ENCODE measurements at regions not wholly inside any gene's neighbourhood (a gene's known extent, or its start where the extent isn't known, plus 50 kb on each side); places are given as distances from the start of the nearest gene placed in this dataset.

DNA sequence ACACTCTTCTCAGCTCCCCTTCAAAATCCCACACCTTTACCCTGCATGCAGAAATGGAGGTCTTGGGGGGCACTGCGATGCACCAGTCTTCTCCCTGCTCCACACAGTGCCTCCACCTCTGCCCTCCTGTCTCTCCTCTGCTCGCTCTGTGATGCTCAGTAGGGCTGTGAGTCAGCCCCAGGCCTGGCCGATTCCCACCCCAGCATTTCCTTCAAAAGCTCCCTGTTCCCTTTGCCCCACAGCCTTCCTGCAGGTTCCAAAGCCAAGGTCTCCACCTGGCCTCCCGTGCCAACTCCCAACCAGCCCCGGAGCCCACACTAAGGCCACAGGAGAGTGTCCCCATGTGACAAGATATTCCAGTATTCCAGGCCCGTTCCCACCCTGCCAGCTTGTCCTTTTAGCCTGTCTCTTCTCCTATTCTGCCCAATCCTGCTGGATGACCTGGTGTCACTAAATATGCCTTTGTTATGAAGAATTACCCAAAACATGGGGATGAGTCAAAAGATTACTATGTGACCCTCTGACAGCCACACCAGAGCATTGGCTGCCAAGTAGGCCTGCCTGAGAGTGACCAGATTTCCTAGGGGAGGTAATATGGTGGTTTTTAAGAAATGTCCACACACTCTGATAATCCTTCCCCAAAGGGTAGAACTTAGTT, 118.9 kb upstream of the NXT1 start:
- no peak for DNase-seq (ENCODE audit: low spot score)

GRCh38 chr20:23230766-23231385, 119.7 kb upstream of the NXT1 start:
- DNase-seq (ENCODE audit: low spot score): no peak

GRCh38 chr20:23229989-23230388, 120.6 kb upstream of the NXT1 start:
- DNase-seq (ENCODE audit: low spot score): no peak

GRCh38 chr20:23228912-23229311, 121.7 kb upstream of the NXT1 start:
- DNase-seq (ENCODE audit: low spot score): no peak

- DNase-seq (ENCODE audit: low spot score): no peak
Measured at GRCh38 chr20:23227976-23228375, 122.6 kb upstream of the NXT1 start.

DNA sequence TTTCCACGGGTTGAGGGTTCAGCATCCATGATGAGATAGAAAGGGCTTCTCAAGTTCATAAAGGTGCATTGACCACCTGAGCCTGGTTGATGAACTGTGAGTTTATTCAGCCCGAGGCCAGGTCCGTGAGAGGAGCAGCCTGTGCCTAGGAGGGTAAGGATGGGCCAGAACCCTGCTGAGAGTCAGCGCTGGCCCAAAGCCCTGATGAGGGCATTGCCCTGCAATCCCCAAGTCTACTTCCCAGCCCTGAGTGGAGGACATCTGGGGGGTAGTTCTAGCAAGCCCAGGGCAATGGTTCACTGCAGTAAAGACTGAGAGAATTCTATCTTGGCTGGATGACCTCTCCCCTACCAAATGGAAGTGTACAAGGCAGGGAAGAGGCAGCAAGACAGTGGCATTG, 123.3 kb upstream of the NXT1 start:
- DNase-seq (ENCODE audit: low spot score): no peak

DNA sequence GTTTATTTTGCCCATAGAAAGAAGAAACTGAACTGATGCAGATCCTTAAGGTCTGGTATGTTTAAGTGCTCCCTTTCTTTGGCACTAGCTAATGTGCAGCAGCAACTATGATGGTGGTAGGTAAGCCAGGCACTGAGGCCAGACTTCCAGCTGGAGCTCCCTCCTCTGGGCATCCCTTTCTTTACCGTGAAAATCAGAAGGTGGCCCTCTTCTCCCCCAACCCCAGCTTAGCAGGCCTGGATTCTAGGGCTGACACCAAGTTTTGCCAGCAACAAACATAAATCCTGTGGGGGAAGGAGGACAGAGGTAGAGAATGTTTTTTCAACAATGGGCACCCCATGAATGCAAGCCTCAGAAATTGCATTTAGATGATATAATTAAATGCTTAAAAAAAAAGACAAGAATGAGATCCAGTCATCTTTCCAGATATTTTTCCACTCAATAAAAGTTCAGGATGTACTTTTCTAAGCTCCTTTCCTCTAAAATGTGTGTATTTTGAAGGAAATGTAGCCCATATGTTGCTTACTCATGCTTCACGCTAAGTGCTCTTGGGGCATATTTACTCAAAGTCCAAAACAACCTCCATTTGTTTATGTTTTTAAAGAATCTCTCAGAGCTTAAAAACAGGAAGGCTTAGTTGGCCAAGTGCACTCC, 123.9 kb upstream of the NXT1 start:
- no peak for DNase-seq (ENCODE audit: low spot score)

- no peak for DNase-seq (ENCODE audit: low spot score)
Measured at GRCh38 chr20:23225407-23226060, 125.1 kb upstream of the NXT1 start.

GRCh38 chr20:23224806-23225205, 125.8 kb upstream of the NXT1 start:
- no peak for DNase-seq (ENCODE audit: low spot score)

DNA sequence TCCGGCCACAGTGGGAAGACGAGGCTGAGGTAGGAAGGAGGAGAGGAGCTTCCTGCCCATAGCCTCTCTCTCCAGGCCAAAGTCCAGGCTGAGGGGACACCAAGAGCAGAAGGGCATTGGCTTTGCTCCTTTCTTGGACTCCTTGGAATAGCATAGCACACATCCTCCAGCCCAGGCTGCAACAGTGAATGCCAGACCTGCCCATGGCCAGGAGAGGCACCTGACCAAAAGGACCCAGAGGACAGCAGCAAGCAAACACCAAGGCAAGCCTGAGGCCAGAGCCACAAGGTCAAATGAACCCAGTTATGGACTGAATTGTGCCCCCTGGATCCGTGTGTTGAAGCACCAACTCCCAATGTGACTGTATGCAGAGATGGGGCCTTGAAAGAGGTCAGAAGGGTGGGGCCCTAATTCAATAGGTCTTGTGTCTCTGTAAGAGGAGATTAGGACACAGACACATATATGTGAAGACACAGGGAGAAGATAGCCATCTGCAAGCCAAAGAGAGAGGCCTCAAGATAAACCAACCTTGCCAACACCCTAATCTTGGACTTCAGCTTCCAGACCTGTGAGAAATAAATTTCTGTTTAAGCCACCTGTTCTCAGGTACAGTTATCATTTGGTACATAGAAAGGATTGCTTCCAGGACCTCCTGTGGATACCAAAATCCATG, 126.5 kb upstream of the NXT1 start:
- no peak for DNase-seq (ENCODE audit: low spot score)

DNA sequence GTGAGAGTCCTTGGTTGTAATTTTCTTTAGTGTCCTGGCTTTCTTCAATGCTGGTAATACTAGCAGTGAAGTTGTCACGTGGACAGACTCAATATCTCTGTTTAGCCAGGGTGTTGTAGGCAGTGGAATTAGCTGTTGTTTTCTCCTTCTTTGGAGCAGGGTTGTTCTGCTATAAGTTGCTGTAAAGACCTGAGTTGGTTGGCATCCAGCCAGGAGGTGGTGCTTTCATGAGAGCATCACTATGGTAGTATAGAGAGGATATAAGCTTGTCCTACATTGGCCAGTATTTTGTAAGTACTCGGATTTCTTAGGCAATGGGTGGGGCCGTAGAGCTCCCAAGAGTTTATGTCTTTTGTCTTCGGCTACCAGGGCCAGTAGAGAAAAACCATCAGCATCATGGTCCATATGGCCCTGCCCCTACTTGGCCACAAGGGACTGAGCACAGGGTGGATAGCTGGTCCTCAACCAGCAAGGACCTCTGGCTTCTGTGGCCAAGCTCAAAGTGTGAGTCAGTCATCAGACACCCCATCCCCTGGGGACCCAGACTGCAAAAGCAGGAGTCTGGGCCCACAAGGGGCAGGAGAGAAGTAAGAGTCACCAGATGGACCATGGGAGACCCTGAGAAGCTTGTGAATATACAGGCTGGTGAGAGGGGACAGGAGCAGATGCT, 127.9 kb upstream of the NXT1 start:
- no peak for DNase-seq (ENCODE audit: low spot score)

DNA sequence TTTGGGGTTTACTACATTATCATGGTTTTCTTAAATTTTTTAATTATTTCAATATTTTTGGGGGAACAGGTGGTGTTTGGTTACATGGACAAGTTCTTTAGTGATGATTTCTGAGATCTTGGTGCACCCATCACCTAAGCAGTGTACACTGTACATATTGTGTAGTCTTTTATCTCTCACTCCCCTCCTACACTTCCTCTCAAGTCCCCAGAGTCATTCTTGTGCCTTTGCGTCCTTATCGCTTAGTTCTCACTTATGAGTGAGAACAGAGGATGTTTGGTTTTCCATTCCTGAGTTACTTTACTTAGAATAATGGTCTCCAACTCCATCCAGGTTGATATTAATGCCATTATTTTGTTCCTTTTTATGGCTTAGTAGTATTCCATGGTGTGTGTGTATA, 130.9 kb upstream of the CD93 start:
- no peak for DNase-seq (ENCODE audit: low spot score)

- no peak for DNase-seq (ENCODE audit: low spot score)
Measured at GRCh38 chr20:23215344-23215995, 129.3 kb upstream of the CD93 start.

- DNase-seq (ENCODE audit: low spot score): no peak
Measured at GRCh38 chr20:23214903-23215302, 128.8 kb upstream of the CD93 start.

GRCh38 chr20:23212464-23212995, 126.4 kb upstream of the CD93 start:
- no peak for DNase-seq (ENCODE audit: low spot score)

DNA sequence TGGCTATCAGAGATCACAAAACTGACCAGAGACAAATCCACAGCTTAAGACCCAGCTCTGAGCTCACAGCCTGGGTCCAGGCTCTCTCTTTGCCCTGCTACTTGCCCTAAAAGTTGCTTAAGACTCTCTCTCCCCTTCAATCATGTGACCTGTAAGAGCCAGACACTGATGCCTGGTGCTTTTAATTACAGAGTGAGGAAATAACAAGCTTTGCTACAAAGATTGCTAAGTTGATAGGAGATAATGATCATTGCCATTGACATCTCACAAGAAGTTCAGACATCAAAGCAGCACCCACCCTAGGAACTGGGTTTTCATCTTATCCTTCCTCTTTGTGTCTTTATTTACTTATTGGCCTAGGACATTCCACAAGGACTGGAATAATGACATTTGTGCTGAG, 125.9 kb upstream of the CD93 start:
- DNase-seq (ENCODE audit: low spot score): no peak

DNA sequence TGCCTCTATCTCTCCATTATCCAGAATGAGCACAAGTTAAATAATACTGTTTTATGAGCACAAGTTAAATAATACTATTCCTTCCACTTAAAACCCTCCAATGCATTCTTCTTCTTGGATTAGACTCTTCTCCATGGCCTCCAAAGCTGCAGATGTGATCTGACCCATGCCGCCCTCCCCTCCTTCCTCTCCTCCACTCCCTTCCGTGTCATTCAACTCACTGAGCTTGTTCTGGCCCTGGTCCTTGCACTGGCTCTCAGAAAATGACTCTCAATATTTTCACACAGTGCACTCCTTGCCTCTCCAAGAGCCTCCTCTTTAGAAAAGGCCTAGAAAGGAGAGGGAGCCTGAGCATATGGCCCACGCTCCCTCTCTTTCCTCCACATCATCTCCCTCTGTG, 125.0 kb upstream of the CD93 start:
- no peak for DNase-seq (ENCODE audit: low spot score)

GRCh38 chr20:23207826-23208540, 121.9 kb upstream of the CD93 start:
- DNase-seq (ENCODE audit: low spot score): no peak

GRCh38 chr20:23206995-23207394, 120.9 kb upstream of the CD93 start:
- no peak for DNase-seq (ENCODE audit: low spot score)

GRCh38 chr20:23206061-23206460, 119.9 kb upstream of the CD93 start:
- DNase-seq (ENCODE audit: low spot score): no peak
